ENCODE measurements at regions not wholly inside any gene's neighbourhood (a gene's known extent, or its start where the extent isn't known, plus 50 kb on each side); places are given as distances from the start of the nearest gene placed in this dataset.

GRCh38 chr16:79419148-79419547, 181.4 kb downstream of the MAF start:
- Mint-ChIP-seq H3K27ac (ENCODE audit: unreplicated experiment) (no peak overlapping the region), H3K4me3 (ENCODE audit: unreplicated experiment) (no peak overlapping the region), H3K27me3 (ENCODE audit: unreplicated experiment) (peaks cover 4% of the 10 kb centered on the region), H3K9me3 (ENCODE audit: unreplicated experiment) (no peaks in the 10 kb centered on the region), H3K36me3 (ENCODE audit: unreplicated experiment) (no peaks in the 10 kb centered on the region), H3K4me1 (ENCODE audit: unreplicated experiment) (no peaks in the 10 kb centered on the region)
- no peak for DNase-seq (ENCODE audit: extremely low spot score, unreplicated experiment)
- no peak for TF ChIP-seq CTCF (IDR thresholded peaks at IDR 0.05)

GRCh38 chr16:79417601-79418008, 182.9 kb downstream of the MAF start:
- no peak for TF ChIP-seq CTCF (IDR thresholded peaks at IDR 0.05)
- Mint-ChIP-seq H3K4me3 (ENCODE audit: unreplicated experiment) (no peak overlapping the region), H3K36me3 (ENCODE audit: unreplicated experiment) (no peaks in the 10 kb centered on the region), H3K9me3 (ENCODE audit: unreplicated experiment) (no peaks in the 10 kb centered on the region), H3K27me3 (ENCODE audit: unreplicated experiment) (peaks cover 4% of the 10 kb centered on the region), H3K4me1 (ENCODE audit: unreplicated experiment) (no peaks in the 10 kb centered on the region), H3K27ac (ENCODE audit: unreplicated experiment) (no peak overlapping the region)
- DNase-seq (ENCODE audit: extremely low spot score, unreplicated experiment) = no peak

DNA sequence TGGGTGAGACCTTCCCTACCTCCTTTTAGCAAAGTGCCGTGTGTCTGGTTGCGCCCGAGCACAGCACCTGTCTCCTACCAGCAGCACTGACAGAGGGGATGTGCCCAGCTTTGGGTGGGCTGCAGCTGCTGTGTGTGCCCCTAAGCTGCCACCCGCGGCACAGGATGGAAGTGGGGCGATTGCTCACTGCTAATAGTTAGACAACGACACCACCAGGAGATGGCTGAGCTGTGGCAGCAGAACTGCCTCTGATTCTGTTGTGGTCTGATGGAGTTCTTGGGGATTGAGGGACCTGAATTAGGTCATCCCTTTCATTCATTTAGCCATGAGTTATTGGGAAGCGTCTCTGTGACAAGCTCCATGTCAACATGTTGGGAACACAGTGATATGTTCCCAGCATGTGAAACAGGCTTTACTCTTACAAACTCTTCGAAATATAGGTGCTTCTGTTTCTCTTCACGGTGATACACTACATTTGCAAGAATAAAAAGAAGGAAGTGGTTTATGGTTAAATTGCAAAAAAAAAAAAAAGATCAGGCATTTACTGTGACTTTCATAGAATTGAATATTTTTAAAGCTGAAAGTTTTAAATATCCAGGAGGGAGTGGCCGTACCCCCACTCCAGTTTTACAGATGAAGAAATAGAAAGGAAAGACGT, 184.4 kb downstream of the MAF start:
- Mint-ChIP-seq H3K27me3 (ENCODE audit: unreplicated experiment) (peaks cover 4% of the 10 kb centered on the region), H3K27ac (ENCODE audit: unreplicated experiment) (no peak overlapping the region), H3K9me3 (ENCODE audit: unreplicated experiment) (no peaks in the 10 kb centered on the region), H3K4me3 (ENCODE audit: unreplicated experiment) (no peak overlapping the region), H3K4me1 (ENCODE audit: unreplicated experiment) (no peaks in the 10 kb centered on the region), H3K36me3 (ENCODE audit: unreplicated experiment) (no peaks in the 10 kb centered on the region)
- DNase-seq (ENCODE audit: extremely low spot score, unreplicated experiment) = no peak
- TF ChIP-seq CTCF (IDR thresholded peaks at IDR 0.05) = no peak

DNA sequence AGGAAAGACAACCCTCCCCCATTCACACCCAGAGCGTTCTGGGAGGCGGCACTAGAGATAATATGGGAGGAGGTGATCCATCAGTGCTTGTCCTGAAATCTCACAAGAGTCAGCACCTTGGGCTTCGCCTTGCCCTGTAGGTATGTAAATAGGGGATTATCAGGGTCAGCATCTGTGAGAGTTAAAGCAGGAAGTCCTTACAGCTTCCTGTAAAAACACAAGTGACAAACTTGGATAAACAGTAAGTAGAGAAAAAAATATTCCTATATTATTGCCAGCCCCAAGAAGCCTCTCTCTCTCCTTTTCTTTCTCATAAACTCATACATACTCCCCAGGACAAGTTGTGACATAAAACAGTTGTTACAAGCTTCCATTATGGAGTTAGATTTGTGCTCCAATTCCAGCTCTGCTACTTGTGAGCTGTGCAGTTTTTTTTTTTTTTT, 187.7 kb downstream of the MAF start:
- TF ChIP-seq CTCF (IDR thresholded peaks at IDR 0.05) = no peak
- no peak for DNase-seq (ENCODE audit: extremely low spot score, unreplicated experiment)
- Mint-ChIP-seq H3K4me1 (ENCODE audit: unreplicated experiment) (no peaks in the 10 kb centered on the region), H3K4me3 (ENCODE audit: unreplicated experiment) (no peak overlapping the region), H3K27me3 (ENCODE audit: unreplicated experiment) (peaks cover 8% of the 10 kb centered on the region), H3K9me3 (ENCODE audit: unreplicated experiment) (no peaks in the 10 kb centered on the region), H3K27ac (ENCODE audit: unreplicated experiment) (no peak overlapping the region), H3K36me3 (ENCODE audit: unreplicated experiment) (no peaks in the 10 kb centered on the region)

DNA sequence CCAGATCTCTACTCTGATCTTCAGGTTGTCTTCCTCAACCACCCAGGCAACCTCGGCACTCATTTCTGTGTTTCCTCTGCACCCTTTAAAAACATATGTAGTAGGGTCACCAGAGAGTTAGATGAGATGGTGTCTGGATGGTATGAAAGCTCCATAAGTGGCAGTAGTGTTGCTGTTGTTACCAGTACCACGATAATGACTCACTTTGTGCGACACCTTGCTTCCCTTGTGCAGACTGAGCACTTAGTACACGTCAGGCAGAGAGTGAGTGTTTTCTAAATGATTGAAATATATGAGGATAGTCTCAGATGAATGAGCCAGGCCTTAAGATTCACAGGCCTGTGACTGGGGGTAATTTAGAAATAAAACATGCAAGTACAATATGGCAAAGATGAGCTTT, 188.7 kb downstream of the MAF start:
- TF ChIP-seq CTCF (IDR thresholded peaks at IDR 0.05) = no peak
- H3K27ac Mint-ChIP-seq (ENCODE audit: unreplicated experiment) = no peak overlapping the region
- no peaks in the 10 kb centered on the region for H3K36me3 Mint-ChIP-seq (ENCODE audit: unreplicated experiment)
- no peaks in the 10 kb centered on the region for H3K9me3 Mint-ChIP-seq (ENCODE audit: unreplicated experiment)
- H3K27me3 Mint-ChIP-seq (ENCODE audit: unreplicated experiment) = peaks cover 14% of the 10 kb centered on the region
- no peak for DNase-seq (ENCODE audit: extremely low spot score, unreplicated experiment)
- H3K4me1 Mint-ChIP-seq (ENCODE audit: unreplicated experiment) = no peaks in the 10 kb centered on the region
- H3K4me3 Mint-ChIP-seq (ENCODE audit: unreplicated experiment) = no peak overlapping the region

Data from osteocyte (in vitro differentiated cells).